Cardiac muscle cell (in vitro differentiated cells and primary cell): ENCODE measurements at regions not wholly inside any gene's neighbourhood (a gene's known extent, or its start where the extent isn't known, plus 50 kb on each side); places are given as distances from the start of the nearest gene placed in this dataset.
A peak's percentile ranks its signal among the peaks of the same experiment; 100 is the strongest.

Source experiments
- DNase-seq, 2 donors: peaks; one replicate each; pipeline versions ENCODE4 v3.0.0 to v3.0.0-alpha.2; 2010 to 2017; ENCODE audit warnings: low read depth in 1 of 2, low spot score in 1 of 2
- H3K27ac ChIP-seq: fragments of 200-600 bp; sonication (generic); 2 replicates; pipeline ENCODE4 v1.5.1; 2016
- H3K27me3 ChIP-seq: fragments of 200-600 bp; sonication (generic); 2 replicates; pipeline ENCODE4 v1.6.0; 2016; ENCODE audit warnings: control low read depth
- H3K36me3 ChIP-seq: fragments of 200-600 bp; sonication (generic); 2 replicates; pipeline ENCODE4 v1.5.1; 2016; ENCODE audit warnings: control low read depth
- H3K4me1 ChIP-seq: fragments of 200-600 bp; sonication (generic); 2 replicates; pipeline ENCODE4 v1.8.1; 2017; ENCODE audit warnings: low read depth, mild to moderate bottlenecking, mixed run types
- H3K4me3 ChIP-seq: fragments of 200-600 bp; sonication (generic); 2 replicates; pipeline ENCODE4 v1.5.1; 2016; ENCODE audit warnings: mild to moderate bottlenecking
- H3K9me3 ChIP-seq: fragments of 200-600 bp; sonication (generic); 2 replicates; pipeline ENCODE4 v1.5.1; 2017; ENCODE audit warnings: low read depth, mild to moderate bottlenecking, control low read depth
- TF ChIP-seq, protein P1 (sequence below): IDR thresholded peaks from 2 replicates; pipeline ENCODE4 v1.5.1; 2012; ENCODE audit warnings: low read depth, mild to moderate bottlenecking, low read length

DNA sequence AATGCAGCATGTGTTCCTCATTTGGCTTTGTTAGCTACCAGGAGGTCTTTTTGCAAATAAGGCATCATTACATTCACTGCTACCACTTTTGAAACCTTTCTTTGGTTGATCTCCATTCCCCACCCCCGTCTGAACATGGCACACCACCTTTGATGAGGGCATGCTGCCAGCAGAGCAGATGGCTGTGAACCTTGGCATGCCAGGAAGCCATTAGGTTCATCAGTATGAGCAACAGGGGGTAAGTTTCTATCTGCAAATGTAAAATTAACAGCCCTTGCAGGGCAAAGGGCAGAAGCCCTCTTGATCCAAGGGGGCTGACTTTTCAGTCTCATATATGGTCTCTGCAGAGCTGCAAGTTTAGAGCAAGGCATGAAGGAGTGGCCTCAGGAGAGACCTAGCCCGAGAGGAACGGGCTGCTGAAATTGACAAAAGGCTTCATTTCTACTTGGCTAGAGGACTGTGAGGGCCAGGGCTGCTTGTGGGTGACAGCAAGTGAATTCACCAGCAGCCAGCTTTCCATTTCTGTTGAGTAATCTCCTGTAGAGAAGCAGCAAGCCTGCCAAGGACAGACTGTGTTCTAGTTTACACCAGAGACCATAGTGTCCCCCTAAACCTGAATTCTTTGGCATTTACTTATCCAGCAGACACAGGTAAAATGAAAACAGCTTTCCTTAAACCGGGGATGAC, 127.9 kb downstream of the ZNF326 start:
- no peak for DNase-seq
- no peak overlapping the region for H3K4me3 ChIP-seq
- no peaks in the 10 kb centered on the region for H3K27me3 ChIP-seq
- no peak overlapping the region for H3K27ac ChIP-seq
- no peaks in the 10 kb centered on the region for H3K36me3 ChIP-seq
- H3K9me3 ChIP-seq, result no peaks in the 10 kb centered on the region
- no peaks in the 10 kb centered on the region for H3K4me1 ChIP-seq
- TF ChIP-seq, protein P1, sequence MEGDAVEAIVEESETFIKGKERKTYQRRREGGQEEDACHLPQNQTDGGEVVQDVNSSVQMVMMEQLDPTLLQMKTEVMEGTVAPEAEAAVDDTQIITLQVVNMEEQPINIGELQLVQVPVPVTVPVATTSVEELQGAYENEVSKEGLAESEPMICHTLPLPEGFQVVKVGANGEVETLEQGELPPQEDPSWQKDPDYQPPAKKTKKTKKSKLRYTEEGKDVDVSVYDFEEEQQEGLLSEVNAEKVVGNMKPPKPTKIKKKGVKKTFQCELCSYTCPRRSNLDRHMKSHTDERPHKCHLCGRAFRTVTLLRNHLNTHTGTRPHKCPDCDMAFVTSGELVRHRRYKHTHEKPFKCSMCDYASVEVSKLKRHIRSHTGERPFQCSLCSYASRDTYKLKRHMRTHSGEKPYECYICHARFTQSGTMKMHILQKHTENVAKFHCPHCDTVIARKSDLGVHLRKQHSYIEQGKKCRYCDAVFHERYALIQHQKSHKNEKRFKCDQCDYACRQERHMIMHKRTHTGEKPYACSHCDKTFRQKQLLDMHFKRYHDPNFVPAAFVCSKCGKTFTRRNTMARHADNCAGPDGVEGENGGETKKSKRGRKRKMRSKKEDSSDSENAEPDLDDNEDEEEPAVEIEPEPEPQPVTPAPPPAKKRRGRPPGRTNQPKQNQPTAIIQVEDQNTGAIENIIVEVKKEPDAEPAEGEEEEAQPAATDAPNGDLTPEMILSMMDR, result no peak

DNA sequence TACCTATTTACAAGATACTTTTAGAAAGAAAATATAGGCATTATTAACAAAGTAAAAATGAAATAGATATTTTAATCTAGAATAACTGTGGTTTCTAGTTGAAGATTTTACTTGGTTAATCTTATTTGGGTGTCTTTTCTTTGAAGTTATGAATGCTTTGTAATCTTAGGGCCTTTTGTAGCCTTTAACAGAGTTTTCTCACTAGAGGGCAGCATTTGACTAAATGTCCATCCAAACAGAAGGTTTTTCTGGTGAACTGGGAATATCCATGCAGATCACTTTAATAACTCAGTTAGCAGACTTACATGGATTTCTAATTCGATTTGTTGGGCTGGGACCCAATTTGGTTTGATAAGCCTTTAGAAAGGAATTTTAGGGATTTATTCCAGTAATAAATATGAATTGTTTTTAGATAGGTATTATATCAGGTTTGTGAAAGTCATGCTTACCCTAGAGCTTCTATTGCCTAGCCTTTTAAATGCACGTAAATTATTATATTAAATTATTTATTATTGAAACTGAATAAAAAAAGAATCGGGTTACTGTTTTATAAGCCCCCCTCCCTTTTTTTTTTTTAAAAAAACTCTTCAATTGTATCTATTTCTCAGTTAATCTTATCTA, 119.7 kb downstream of the ZNF326 start:
- H3K27me3 ChIP-seq, result no peaks in the 10 kb centered on the region
- H3K36me3 ChIP-seq, result no peaks in the 10 kb centered on the region
- H3K4me1 ChIP-seq, result no peaks in the 10 kb centered on the region
- H3K9me3 ChIP-seq, result no peaks in the 10 kb centered on the region
- TF ChIP-seq, protein P1, result peak; percentile 64
- no peak overlapping the region for H3K4me3 ChIP-seq
- H3K27ac ChIP-seq, result no peak overlapping the region
- peak; percentile 65 to 73 for DNase-seq

DNA sequence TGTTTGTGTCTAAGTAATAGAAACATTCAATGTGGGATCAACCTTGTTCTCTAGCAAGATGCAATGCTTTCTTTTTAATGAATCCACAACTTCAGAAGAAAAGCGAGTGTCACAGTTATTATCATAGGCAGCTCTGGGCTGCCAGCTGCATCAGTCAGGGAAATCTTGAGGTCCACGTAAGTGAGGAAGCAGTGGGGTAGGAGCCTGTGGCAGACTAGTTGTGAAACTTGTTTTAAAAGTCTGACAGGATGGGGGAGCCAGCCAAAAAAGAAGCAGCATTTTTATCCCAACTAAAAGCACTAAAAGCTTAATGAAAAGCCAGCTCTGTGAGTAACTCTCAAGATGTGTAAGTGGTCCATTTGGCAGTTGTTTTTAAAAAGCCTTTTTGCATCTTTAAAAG, 113.1 kb downstream of the ZNF326 start:
- H3K27me3 ChIP-seq, result no peaks in the 10 kb centered on the region
- H3K4me3 ChIP-seq, result no peak overlapping the region
- H3K4me1 ChIP-seq, result peaks cover 4% of the 10 kb centered on the region
- no peak overlapping the region for H3K27ac ChIP-seq
- DNase-seq, result no peak
- no peaks in the 10 kb centered on the region for H3K36me3 ChIP-seq
- TF ChIP-seq, protein P1, result no peak
- H3K9me3 ChIP-seq, result no peaks in the 10 kb centered on the region

DNA sequence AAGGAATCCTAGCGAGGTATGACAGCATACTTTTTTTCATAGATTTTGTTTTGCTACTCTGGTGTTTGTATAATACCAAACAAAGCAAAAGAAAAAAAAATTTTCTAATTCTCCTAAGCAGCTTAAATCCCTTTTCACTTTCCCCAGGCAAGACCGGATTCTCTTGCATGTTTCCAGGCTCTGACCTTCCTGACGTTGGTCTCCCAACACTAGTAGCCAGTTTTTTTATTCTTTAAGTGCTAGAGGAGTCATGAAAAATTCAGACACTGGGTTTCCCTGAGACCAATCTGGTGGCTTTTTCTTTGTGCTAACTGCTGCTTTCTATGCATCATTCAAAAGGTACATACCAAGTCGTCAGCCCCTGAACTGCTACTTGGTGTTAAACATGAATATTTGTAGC, 111.4 kb downstream of the ZNF326 start:
- no peaks in the 10 kb centered on the region for H3K9me3 ChIP-seq
- H3K27ac ChIP-seq, result no peak overlapping the region
- peaks cover 4% of the 10 kb centered on the region for H3K4me1 ChIP-seq
- TF ChIP-seq, protein P1, result no peak
- H3K36me3 ChIP-seq, result no peaks in the 10 kb centered on the region
- no peak for DNase-seq
- no peaks in the 10 kb centered on the region for H3K27me3 ChIP-seq
- no peak overlapping the region for H3K4me3 ChIP-seq

DNA sequence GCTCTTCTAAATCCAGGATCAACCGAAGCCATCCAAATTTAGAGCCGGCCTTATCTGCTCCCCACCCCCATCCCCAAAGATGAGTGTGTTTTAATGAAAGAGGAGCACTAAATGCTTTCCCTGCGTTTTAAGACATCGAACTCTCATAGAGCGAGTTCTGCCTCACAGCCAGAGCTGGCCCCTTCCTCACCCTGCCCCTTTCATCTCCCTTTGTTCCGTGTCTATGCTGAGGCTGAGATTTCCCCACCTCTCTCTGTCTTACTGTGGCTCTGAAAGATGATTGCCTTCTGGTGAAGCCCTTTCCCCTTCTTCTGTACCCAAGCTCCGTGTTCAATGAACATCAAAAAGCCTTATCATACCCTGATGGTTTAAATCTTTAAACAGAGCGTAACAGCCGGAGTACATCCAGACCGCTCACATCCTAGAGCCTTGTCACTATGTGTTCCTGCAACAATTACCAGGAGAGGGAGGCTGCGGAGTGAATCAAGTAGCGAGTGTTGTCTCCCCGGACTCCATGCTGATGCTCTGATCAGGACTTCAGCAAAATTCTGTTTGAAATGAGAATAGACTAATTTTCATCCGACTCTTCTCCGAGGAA, 110.1 kb downstream of the ZNF326 start:
- Histone ChIP-seq H3K36me3 (no peaks in the 10 kb centered on the region), H3K4me3 (no peak overlapping the region), H3K9me3 (no peaks in the 10 kb centered on the region), H3K27ac (no peak overlapping the region), H3K27me3 (no peaks in the 10 kb centered on the region), H3K4me1 (peaks cover 4% of the 10 kb centered on the region)
- DNase-seq, result no peak
- TF ChIP-seq, protein P1, result no peak
